ENCODE measurements at regions not wholly inside any gene's neighbourhood (a gene's known extent, or its start where the extent isn't known, plus 50 kb on each side); places are given as distances from the start of the nearest gene placed in this dataset.
"Not testable (repeated sequence)": the region's sequence is repeated elsewhere in the genome, so short reads cannot be mapped to it uniquely, and the experiment has no call there.

DNA sequence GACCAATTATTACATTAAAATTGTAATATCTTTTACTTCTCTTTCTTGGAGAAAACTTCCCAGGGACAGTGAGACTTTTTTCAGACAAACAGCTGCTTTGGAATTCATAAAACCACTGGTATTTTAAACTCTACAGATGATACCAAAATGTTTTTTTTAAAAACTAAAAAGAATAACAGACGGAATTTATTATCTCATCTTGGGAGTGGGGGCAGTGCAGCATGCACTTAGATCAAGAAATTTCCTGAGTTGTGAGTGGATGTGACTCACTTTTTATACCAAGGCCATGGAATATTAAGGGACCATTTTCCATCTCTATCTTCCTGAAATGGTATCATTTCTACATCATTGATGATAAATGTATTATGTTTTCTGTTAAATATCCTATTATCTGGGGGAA lies 422.8 kb upstream of the HNRNPA3 start:
- DNase-seq (ENCODE audit: low read depth in 1 of 2, low spot score in 1 of 2): no peak

DNA sequence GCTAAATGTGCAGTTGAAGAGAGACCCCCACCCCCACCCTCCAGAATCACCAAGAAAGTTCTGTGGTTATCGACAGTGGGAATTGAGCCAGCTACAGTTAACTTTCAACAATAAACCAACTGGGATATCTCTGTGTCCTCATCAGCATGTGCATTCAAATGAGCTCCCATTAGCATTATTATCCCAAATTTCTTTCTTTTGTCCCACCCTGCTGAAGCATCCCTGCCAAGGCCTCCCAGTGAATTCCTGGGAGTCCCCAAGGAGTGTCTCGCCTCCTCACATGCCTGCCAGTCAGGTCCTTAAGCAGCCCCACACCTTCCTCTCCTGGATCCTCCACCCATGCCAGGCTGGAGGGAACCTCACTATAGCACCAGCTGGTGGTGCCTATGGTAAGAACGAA lies 422.1 kb upstream of the HNRNPA3 start:
- DNase-seq (ENCODE audit: low read depth in 1 of 2, low spot score in 1 of 2): no peak

DNA sequence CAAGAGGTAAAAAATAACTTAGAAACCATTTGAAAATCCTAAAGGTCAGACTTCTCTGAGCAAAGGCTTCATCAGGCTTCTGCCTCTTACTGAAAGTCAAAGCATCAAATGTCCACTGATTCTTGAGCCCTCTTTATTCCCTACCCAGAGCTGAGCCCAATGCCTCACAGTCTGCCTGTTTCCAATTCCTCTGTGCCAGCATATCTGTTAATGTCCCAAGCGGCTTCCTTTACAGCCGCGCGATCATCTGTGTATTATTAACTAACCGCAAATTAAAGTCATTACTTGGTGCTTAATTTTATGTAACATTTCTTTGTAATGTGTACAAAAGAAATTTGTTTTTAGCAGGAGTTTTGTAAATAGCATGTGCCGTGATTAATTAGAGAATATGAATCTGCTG lies 418.8 kb upstream of the HNRNPA3 start:
- DNase-seq (ENCODE audit: low read depth in 1 of 2, low spot score in 1 of 2): no peak

DNA sequence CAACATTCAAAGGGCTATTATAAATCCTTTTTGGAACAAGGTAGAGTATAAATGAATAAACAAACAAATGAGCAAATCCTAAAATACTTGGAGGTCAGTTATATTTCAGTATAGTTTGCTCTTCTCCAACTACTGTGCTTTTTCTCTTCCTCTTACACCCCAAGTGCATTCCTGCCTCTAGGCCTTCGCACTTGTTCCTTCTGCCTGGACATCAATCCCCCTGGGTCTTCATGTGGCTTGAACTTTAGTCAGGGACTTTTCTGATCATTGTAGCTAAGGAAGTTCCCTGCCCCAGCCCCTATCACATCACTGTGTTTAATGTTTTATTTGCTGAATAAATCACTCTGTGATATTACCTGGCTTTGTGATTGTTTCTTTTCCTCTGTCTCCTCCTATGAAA lies 418.2 kb upstream of the HNRNPA3 start:
- no peak for DNase-seq (ENCODE audit: low read depth in 1 of 2, low spot score in 1 of 2)

DNA sequence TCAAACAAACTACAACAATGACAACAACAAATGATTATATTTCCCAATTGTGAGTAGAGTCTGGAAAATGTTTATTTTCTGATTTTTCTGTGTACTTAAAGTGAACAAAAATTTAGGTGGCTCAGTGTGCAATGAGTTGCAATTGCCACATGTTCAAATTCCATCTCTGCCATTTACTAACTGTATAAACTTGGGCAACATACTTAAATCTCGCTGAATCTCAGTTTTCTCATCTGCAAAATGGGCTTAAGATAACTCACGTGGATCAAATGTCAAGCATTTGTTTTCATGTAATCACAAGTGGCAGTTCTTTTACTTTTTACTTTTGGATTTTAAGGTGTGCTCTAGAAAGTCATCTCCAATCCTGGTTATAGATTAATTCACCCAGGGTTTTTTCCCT lies 416.8 kb upstream of the HNRNPA3 start:
- no peak for DNase-seq (ENCODE audit: low read depth in 1 of 2, low spot score in 1 of 2)

DNA sequence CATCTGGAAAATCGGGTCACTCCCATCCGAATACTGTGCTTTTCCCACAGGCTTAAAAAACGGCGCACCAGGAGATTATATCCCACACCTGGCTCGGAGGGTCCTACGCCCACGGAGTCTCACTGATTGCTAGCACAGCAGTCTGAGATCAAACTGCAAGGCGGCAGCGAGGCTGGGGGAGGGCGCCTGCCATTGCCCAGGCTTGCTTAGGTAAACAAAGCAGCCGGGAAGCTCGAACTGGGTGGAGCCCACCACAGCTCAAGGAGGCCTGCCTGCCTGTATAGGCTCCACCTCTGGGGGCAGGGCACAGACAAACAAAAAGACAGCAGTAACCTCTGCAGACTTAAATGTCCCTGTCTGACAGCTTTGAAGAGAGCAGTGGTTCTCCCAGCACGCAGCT lies 415.9 kb upstream of the HNRNPA3 start:
- not testable (repeated sequence) for DNase-seq (ENCODE audit: low read depth in 1 of 2, low spot score in 1 of 2)

- no peak for DNase-seq (ENCODE audit: low read depth in 1 of 2, low spot score in 1 of 2)
Observed at GRCh38 chr2:176804392-176804791, 408.2 kb upstream of the HNRNPA3 start.

GRCh38 chr2:176805345-176805744 lies 407.2 kb upstream of the HNRNPA3 start:
- no peak for DNase-seq (ENCODE audit: low read depth in 1 of 2, low spot score in 1 of 2)

DNA sequence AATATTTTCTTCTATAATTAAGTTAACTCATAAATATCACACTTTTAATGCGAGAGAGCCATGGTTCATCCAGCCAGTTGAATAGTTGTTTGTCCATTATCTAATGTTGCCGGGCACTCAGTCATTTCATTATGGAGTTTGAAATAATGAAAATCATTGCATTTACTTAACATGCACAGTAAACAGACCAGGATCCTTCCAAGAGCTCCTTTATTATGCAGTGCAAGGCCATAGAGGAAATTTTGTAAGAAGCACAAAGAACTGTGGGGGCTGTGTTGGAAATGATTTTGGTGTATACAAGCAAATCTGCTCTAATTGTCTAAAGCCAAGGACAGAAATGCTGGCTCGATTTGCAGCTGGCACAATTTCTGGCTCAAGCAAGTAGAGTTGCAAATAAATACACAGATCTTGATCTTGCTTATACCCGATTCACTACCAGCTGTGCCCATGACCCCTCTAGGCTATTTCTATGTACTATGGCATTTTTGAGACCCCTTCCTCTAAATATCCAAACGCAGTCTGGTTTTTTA lies 400.3 kb upstream of the HNRNPA3 start:
- DNase-seq (ENCODE audit: low read depth in 1 of 2, low spot score in 1 of 2): no peak

DNA sequence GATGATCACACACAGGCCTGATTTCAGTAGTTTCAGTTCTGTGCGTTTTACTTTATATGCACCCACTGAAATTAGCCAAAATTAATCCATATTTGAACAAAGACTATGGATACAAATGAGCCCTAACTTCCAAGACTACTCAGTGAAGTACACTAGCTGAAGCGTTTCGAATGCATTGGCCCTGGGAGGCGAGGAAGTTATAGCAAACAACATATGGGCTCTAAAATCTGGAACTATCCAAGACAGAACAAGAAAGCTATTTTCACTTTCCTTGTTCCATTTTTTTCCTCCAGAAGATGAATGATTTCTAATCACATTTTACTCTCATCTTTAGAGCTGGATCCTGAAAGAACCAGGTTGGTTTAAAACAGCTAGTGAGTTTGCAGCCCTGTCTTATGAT lies 399.4 kb upstream of the HNRNPA3 start:
- no peak for DNase-seq (ENCODE audit: low read depth in 1 of 2, low spot score in 1 of 2)

GRCh38 chr2:176813621-176814049 lies 399.0 kb upstream of the HNRNPA3 start:
- DNase-seq (ENCODE audit: low read depth in 1 of 2, low spot score in 1 of 2): no peak

- no peak for DNase-seq (ENCODE audit: low read depth in 1 of 2, low spot score in 1 of 2)
Observed at GRCh38 chr2:176814274-176814673, 398.3 kb upstream of the HNRNPA3 start.

DNA sequence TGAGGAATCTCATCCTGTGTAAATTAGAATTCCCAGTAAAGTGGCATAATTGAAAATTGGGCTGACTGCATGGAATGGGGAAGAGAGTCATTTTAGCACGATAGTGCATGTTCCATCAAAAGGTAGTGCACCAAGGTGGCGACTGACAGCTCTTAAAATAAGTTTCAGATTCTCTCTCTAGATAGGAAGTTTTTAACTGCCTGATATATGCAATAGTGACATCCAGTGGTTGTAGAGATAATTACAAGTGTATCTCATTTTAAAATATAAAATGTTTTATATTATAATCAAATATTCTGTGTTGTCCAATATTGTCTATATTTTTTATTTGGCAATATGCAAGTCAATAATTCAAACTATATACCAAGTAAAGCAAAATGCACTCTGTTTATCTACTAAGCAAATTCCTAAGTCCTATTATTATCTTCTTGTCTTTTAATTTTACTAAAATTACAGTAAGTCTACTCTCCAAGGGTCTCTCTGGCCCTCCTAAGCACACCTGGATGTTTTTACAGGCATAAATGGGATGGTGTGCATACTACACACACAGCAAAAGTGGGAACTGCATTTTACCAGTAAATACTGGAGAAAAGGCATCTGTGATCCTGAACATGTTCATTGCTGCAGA lies 397.7 kb upstream of the HNRNPA3 start:
- no peak for DNase-seq (ENCODE audit: low read depth in 1 of 2, low spot score in 1 of 2)

DNA sequence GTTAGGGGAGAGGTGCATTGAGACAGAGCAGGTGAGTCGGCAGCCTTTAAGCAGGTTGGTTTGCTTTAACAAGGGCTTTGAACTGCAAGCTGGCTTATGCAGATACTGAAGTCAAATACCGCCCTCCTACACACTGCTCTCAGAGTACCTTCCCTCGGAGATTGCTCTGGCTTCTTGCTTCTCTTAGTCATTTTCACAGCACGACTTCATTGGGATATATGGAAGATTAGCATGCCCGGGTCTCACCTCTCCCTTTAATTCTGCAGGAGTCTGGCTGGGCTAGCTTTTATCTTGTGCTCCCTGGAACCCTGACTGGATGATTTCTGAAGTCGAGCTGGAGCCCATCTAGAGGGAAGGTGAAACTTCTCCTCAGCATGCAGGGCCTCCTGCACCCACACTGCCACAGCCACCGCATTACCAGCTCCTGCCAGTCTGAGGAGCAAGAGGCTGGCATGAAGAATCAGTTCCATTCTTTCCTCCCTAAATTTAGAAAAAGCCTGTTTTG lies 395.5 kb upstream of the HNRNPA3 start:
- DNase-seq (ENCODE audit: low read depth in 1 of 2, low spot score in 1 of 2): no peak

- no peak for DNase-seq (ENCODE audit: low read depth in 1 of 2, low spot score in 1 of 2)
Observed at GRCh38 chr2:176818076-176818475, 394.5 kb upstream of the HNRNPA3 start.

GRCh38 chr2:176818617-176819016 lies 394.0 kb upstream of the HNRNPA3 start:
- no peak for DNase-seq (ENCODE audit: low read depth in 1 of 2, low spot score in 1 of 2)

- DNase-seq (ENCODE audit: low read depth in 1 of 2, low spot score in 1 of 2): no peak
Observed at GRCh38 chr2:176819306-176819705, 393.3 kb upstream of the HNRNPA3 start.

- no peak for DNase-seq (ENCODE audit: low read depth in 1 of 2, low spot score in 1 of 2)
Observed at GRCh38 chr2:176820371-176820932, 392.1 kb upstream of the HNRNPA3 start.

DNA sequence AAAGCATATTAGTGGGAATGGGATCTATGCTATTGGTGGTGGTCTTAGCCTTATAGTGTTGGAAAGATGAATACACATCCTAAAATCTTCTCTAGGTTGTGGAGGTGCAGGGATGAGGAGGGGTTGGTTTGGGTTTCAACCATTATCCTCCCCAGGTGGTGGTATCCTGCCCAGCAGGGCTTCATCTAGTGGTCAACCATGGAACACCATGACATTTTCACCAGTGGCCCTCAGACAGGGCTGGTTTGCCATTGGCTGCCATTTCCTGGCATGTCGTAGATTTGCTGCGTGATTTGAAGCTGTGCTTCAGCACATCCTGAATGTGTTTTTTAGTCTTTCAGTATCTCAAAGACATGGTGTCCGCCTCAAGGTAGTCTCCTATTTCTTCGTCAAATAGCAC lies 391.2 kb upstream of the HNRNPA3 start:
- no peak for DNase-seq (ENCODE audit: low read depth in 1 of 2, low spot score in 1 of 2)

DNA sequence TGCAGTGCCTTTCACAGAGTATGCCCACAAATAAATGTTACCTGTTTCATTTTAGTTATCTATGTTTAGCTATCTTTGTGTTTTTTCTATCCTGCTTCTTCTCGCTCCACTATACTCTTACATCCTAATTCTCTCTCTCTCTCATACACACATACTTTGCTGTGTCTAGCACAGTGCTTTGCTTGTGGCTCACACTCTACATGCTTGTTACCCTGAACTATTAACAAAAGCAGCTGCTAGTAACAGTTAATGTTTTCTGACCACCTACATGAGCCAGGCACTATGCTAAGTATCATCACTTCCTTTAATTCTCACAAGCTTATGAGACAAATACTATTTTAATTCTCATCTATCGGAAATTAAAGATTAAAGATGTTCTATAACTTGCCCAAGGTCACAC lies 390.5 kb upstream of the HNRNPA3 start:
- DNase-seq (ENCODE audit: low read depth in 1 of 2, low spot score in 1 of 2): no peak

DNA sequence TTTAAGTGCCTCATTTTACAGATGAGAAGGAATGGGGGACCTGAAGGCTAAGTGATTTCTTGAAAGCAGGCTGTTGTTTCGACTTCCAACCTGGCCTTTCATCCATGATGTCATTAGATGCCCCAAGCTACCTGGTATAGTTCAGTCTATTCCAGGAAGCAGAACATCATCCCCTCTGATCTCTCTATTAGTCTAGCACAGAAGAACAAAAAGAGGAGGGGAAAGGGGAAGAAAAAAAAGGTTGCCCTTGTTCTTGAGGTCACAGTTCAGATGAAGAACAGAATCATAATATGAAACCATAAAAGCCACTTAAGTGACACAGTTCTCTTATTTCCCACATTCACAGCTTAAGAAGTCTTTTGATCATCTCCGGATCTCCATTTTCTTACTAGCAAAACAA lies 386.2 kb upstream of the HNRNPA3 start:
- DNase-seq (ENCODE audit: low read depth in 1 of 2, low spot score in 1 of 2): no peak

DNA sequence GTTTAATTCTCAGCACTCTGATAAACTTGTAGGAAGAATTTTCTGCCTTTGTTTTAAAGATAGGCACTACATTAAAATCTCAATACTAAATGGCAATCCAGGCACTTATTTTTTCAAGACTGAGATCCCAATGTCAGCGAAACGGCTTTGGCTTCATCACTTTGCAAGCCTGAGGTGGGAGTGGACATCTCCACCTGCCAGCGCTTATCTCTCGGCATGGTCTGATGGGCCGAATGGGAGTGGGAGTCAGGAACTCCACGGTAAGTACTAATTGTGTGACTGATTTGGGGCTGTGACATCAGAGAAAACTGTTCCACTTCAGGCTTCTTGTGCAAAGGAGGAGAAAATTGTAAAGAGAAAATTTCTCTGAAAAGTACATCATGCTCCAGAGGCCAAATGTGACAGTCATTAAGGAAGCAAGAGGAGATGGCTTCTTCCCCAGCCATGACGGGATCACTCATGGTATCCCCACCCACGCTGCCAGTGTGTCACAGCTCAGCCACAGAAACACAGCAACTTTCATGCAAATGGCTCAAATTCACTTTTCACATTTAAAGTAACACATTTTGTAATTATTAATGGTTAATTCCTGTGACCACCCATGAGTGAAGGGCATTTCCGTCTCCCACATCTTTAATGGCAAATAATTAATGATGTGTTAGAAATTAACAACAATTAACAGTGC lies 385.5 kb upstream of the HNRNPA3 start:
- no peak for DNase-seq (ENCODE audit: low read depth in 1 of 2, low spot score in 1 of 2)
